22Rv1 (cell line): ENCODE measurements at regions not wholly inside any gene's neighbourhood (a gene's known extent, or its start where the extent isn't known, plus 50 kb on each side); places are given as distances from the start of the nearest gene placed in this dataset.

Source experiments
- ZFX ChIP-seq: fragments of 450-650 bp; IDR thresholded peaks from 2 replicates; pipeline ENCODE4 v1.6.1; 2017; ENCODE audit warnings: antibody characterized with exemption, borderline replicate concordance
- TF ChIP-seq, protein P1 (sequence below): fragments of 450-650 bp; IDR thresholded peaks from 2 replicates; pipeline ENCODE4 v1.5.1; 2017; ENCODE audit warnings: mild to moderate bottlenecking

DNA sequence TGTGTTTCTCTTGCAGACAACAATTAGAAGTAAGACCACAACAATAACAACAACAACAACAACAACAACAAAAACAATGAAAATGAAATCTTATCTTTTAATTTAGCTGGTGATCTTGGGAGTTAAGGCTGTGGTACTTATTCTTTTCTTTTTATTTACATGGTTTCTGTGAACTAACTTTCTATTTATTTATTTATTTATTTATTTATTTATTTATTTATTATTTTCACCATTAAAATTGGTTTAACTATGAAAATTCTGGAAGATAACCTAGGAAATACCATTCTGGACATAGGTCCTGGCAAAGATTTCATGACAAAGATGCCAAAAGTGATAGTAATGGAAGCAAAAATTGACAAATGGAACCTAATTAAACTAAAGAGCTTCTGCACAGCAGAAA is 102.5 kb upstream of the PNPT1 start:
- TF ChIP-seq, protein P1, sequence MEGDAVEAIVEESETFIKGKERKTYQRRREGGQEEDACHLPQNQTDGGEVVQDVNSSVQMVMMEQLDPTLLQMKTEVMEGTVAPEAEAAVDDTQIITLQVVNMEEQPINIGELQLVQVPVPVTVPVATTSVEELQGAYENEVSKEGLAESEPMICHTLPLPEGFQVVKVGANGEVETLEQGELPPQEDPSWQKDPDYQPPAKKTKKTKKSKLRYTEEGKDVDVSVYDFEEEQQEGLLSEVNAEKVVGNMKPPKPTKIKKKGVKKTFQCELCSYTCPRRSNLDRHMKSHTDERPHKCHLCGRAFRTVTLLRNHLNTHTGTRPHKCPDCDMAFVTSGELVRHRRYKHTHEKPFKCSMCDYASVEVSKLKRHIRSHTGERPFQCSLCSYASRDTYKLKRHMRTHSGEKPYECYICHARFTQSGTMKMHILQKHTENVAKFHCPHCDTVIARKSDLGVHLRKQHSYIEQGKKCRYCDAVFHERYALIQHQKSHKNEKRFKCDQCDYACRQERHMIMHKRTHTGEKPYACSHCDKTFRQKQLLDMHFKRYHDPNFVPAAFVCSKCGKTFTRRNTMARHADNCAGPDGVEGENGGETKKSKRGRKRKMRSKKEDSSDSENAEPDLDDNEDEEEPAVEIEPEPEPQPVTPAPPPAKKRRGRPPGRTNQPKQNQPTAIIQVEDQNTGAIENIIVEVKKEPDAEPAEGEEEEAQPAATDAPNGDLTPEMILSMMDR = no peak
- no peak for TF ChIP-seq ZFX
